ENCODE measurements at regions not wholly inside any gene's neighbourhood (a gene's known extent, or its start where the extent isn't known, plus 50 kb on each side); places are given as distances from the start of the nearest gene placed in this dataset.

DNA sequence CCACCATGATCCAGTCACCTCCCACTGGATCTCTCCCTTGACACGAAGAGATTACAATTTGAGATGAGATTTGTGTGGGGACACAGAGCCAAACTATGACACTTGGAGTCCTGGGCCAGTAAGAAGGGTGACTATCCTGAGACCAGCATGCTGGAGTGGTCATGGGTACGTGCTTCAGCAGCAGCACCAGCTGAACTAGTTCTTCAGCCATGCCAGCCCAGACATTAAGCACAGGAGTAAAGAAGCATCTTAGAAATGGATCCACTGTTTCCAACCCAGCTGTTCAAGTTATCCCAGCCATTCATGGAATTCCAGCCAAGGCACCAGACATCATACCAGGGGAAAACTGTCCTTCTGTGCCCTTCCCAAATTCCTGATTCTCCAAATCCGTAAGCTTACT, 370.0 kb downstream of the MAFB start (continued):
- TF ChIP-seq, protein P1, sequence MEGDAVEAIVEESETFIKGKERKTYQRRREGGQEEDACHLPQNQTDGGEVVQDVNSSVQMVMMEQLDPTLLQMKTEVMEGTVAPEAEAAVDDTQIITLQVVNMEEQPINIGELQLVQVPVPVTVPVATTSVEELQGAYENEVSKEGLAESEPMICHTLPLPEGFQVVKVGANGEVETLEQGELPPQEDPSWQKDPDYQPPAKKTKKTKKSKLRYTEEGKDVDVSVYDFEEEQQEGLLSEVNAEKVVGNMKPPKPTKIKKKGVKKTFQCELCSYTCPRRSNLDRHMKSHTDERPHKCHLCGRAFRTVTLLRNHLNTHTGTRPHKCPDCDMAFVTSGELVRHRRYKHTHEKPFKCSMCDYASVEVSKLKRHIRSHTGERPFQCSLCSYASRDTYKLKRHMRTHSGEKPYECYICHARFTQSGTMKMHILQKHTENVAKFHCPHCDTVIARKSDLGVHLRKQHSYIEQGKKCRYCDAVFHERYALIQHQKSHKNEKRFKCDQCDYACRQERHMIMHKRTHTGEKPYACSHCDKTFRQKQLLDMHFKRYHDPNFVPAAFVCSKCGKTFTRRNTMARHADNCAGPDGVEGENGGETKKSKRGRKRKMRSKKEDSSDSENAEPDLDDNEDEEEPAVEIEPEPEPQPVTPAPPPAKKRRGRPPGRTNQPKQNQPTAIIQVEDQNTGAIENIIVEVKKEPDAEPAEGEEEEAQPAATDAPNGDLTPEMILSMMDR (IDR thresholded peaks at IDR 0.05; ENCODE audit: control extremely low read depth in 1 of 3, insufficient read depth in 1 of 3, low read depth in 1 of 3, low read length in 3 of 3): no peak
- TF ChIP-seq KDM5A (IDR thresholded peaks at IDR 0.05; ENCODE audit: low read length) (no peak), RBBP5 (IDR thresholded peaks at IDR 0.05; ENCODE audit: borderline replicate concordance, low read depth, low read length) (no peak)
